Liver (tissue), 8 donors: ENCODE measurements at regions not wholly inside any gene's neighbourhood (a gene's known extent, or its start where the extent isn't known, plus 50 kb on each side); places are given as distances from the start of the nearest gene placed in this dataset.

Source experiments
- DNase-seq: peaks from one replicate; pipeline ENCODE4 v3.0.0-alpha.2; 2017; ENCODE audit warnings: low spot score
- H3K27ac ChIP-seq, 2 donors: one replicate each; pipeline ENCODE4 v1.7.0; 2013; ENCODE audit warnings: inconsistent platforms in 2 of 2, low read length in 2 of 2, control low read depth in 1 of 2, low read depth in 1 of 2, mild to moderate bottlenecking in 1 of 2
- H3K27me3 ChIP-seq, 4 donors: one replicate each; pipeline versions ENCODE4 v1.6.1 to v1.7.0; 2013; ENCODE audit warnings: low read length in 3 of 4, inconsistent platforms in 1 of 4, mild to moderate bottlenecking in 1 of 4, moderate library complexity in 1 of 4; ENCODE audit not compliant: control insufficient read depth in 4 of 4, insufficient read depth in 4 of 4
- H3K36me3 ChIP-seq, 4 donors: one replicate each; pipeline versions ENCODE4 v1.6.1 to v1.7.0; 2013; ENCODE audit warnings: low read length in 3 of 4, mild to moderate bottlenecking in 3 of 4, low read depth in 1 of 4, moderate library complexity in 1 of 4; ENCODE audit not compliant: control insufficient read depth in 4 of 4, insufficient read depth in 3 of 4
- H3K4me1 ChIP-seq, 4 donors: one replicate each; pipeline versions ENCODE4 v1.6.1 to v1.7.0; 2013; ENCODE audit warnings: low read length in 3 of 4, mild to moderate bottlenecking in 3 of 4, moderate library complexity in 1 of 4; ENCODE audit not compliant: control insufficient read depth in 4 of 4, insufficient read depth in 4 of 4
- H3K4me3 ChIP-seq, 3 donors: one replicate each; pipeline versions ENCODE4 v1.6.1 to v1.7.0; 2013; ENCODE audit warnings: low read length in 3 of 3, control low read depth in 1 of 3, low read depth in 1 of 3, mild to moderate bottlenecking in 1 of 3
- H3K9ac ChIP-seq, 2 donors: one replicate each; pipeline ENCODE4 v1.7.0; 2013; ENCODE audit warnings: low read length in 2 of 2, mild to moderate bottlenecking in 2 of 2, moderate library complexity in 2 of 2, control low read depth in 1 of 2, low read depth in 1 of 2
- H3K9me3 ChIP-seq, 4 donors: one replicate each; pipeline versions ENCODE4 v1.6.1 to v1.7.0; 2013; ENCODE audit warnings: low read length in 3 of 4; ENCODE audit not compliant: control insufficient read depth in 4 of 4
- ATF3 ChIP-seq: IDR thresholded peaks from 2 replicates; pipeline ENCODE4 v1.6.1; 2016; ENCODE audit warnings: antibody characterized with exemption
- CTCF ChIP-seq: fragments of 150-350 bp; IDR thresholded peaks from 2 replicates; pipeline ENCODE4 v1.5.1; 2017; ENCODE audit warnings: improper control_type of control experiment, low read depth, low read length; ENCODE audit not compliant: missing input control
- EGR1 ChIP-seq, 2 donors: IDR thresholded peaks; 2 replicates each; pipeline ENCODE4 v1.6.1; 2016 to 2018; ENCODE audit warnings: antibody characterized with exemption in 2 of 2, low read depth in 2 of 2
- FOXA1 ChIP-seq: IDR thresholded peaks from 2 replicates; pipeline ENCODE4 v1.6.1; 2016; ENCODE audit warnings: antibody characterized with exemption
- FOXA2 ChIP-seq: IDR thresholded peaks from 2 replicates; pipeline ENCODE4 v1.6.1; 2016; ENCODE audit warnings: antibody characterized with exemption
- GABPA ChIP-seq, 2 donors: IDR thresholded peaks in 1 of 2; conservative IDR thresholded peaks in 1 of 2; 2 replicates each; pipeline ENCODE4 v1.6.1; 2016; ENCODE audit warnings: antibody characterized with exemption in 2 of 2, mild to moderate bottlenecking in 1 of 2, moderate library complexity in 1 of 2
- HNF4A ChIP-seq, 2 donors: conservative IDR thresholded peaks; 2 replicates each; pipeline ENCODE4 v1.6.1; 2016; ENCODE audit warnings: antibody characterized with exemption in 2 of 2, mild to moderate bottlenecking in 2 of 2
- HNF4G ChIP-seq: IDR thresholded peaks from 2 replicates; pipeline ENCODE4 v1.6.1; 2016; ENCODE audit warnings: antibody characterized with exemption
- JUND ChIP-seq, 2 donors: IDR thresholded peaks; 2 replicates each; pipeline ENCODE4 v1.6.1; 2016; ENCODE audit warnings: antibody characterized with exemption in 2 of 2
- MAX ChIP-seq: IDR thresholded peaks from 2 replicates; pipeline ENCODE4 v1.6.1; 2016; ENCODE audit warnings: antibody characterized with exemption
- NR2F2 ChIP-seq: IDR thresholded peaks from 2 replicates; pipeline ENCODE4 v1.6.1; 2016; ENCODE audit warnings: antibody characterized with exemption
- REST ChIP-seq: IDR thresholded peaks from 2 replicates; pipeline ENCODE4 v1.6.1; 2016; ENCODE audit warnings: antibody characterized with exemption, mild to moderate bottlenecking
- SP1 ChIP-seq: IDR thresholded peaks from 2 replicates; pipeline ENCODE4 v1.6.1; 2018; ENCODE audit warnings: antibody characterized with exemption, mild to moderate bottlenecking
- YY1 ChIP-seq: IDR thresholded peaks from 2 replicates; pipeline ENCODE4 v1.6.1; 2016; ENCODE audit warnings: antibody characterized with exemption, mild to moderate bottlenecking
- ZBTB33 ChIP-seq: IDR thresholded peaks from 2 replicates; pipeline ENCODE4 v1.6.1; 2016; ENCODE audit warnings: antibody characterized with exemption
- WGBS: extraction: QIAGEN DNeasy Blood & Tissue Kit; methylation state at CpG from one replicate; pipeline ENCODE4 v1.1.7; 2013; 5-methylcytosine and 5-hydroxymethylcytosine counted together
- donor health status: healthy.
- donor health status: healthy.
- donor health status: healthy.
- donor health status: healthy.
- donor health status: healthy.

GRCh38 chr2:183219888-183220287, 95.6 kb downstream of the NUP35 start:
- no peaks in the 10 kb centered on the region for H3K9me3 ChIP-seq
- no peaks in the 10 kb centered on the region for H3K4me1 ChIP-seq
- no peak for TF ChIP-seq CTCF
- H3K4me3 ChIP-seq = no peak overlapping the region
- no peak overlapping the region for H3K27ac ChIP-seq
- H3K36me3 ChIP-seq = no peaks in the 10 kb centered on the region
- no peak overlapping the region for H3K9ac ChIP-seq
- DNase-seq = no peak
- 82% methylated on average over 3 of the region's 3 CpGs for WGBS
- H3K27me3 ChIP-seq = no peaks in the 10 kb centered on the region

- Histone ChIP-seq H3K36me3 (no peaks in the 10 kb centered on the region), H3K9ac (no peak overlapping the region), H3K27me3 (no peaks in the 10 kb centered on the region), H3K9me3 (no peaks in the 10 kb centered on the region), H3K27ac (no peak overlapping the region), H3K4me1 (no peaks in the 10 kb centered on the region), H3K4me3 (no peak overlapping the region)
- DNase-seq = no peak
- TF ChIP-seq SP1 = no peak
- TF ChIP-seq MAX = no peak
- TF ChIP-seq HNF4A (conservative IDR thresholded peaks at IDR 0.05) = no peak
- TF ChIP-seq EGR1 (IDR thresholded peaks at IDR 0.05; ENCODE audit: low read depth in 2 of 2) = no peak
- TF ChIP-seq ATF3 = no peak
- TF ChIP-seq HNF4G = no peak
- no peak for TF ChIP-seq ZBTB33
- no peak for TF ChIP-seq JUND (IDR thresholded peaks at IDR 0.05)
- TF ChIP-seq YY1 = no peak
- TF ChIP-seq CTCF = no peak
- no peak for TF ChIP-seq GABPA (IDR thresholded peaks at IDR 0.05 in 1 of 2, conservative IDR thresholded peaks at IDR 0.05 in 1 of 2)
- TF ChIP-seq NR2F2 = no peak
- WGBS = 84% methylated on average over 5 of the region's 5 CpGs
Observed at GRCh38 chr2:183222751-183223150, 98.5 kb downstream of the NUP35 start.

GRCh38 chr2:183224948-183225347, 100.7 kb downstream of the NUP35 start:
- Histone ChIP-seq H3K27ac (no peak overlapping the region), H3K9me3 (no peaks in the 10 kb centered on the region), H3K4me3 (no peak overlapping the region), H3K9ac (no peak overlapping the region), H3K4me1 (no peaks in the 10 kb centered on the region), H3K27me3 (no peaks in the 10 kb centered on the region), H3K36me3 (no peaks in the 10 kb centered on the region)
- no peak for DNase-seq
- TF ChIP-seq MAX (no peak), YY1 (no peak), REST (no peak), FOXA2 (no peak), HNF4A (conservative IDR thresholded peaks at IDR 0.05) (no peak), FOXA1 (no peak), ZBTB33 (no peak), JUND (IDR thresholded peaks at IDR 0.05) (no peak), HNF4G (no peak), GABPA (IDR thresholded peaks at IDR 0.05 in 1 of 2, conservative IDR thresholded peaks at IDR 0.05 in 1 of 2) (no peak)
